LNCAP (cell line): ENCODE measurements at regions not wholly inside any gene's neighbourhood (a gene's known extent, or its start where the extent isn't known, plus 50 kb on each side); places are given as distances from the start of the nearest gene placed in this dataset.

ENCODE experiments used
- TF ChIP-seq, protein P1 (sequence below): fragments of 450-650 bp; IDR thresholded peaks from 2 replicates; pipeline ENCODE4 v1.5.1; 2017; ENCODE audit warnings: mild to moderate bottlenecking

DNA sequence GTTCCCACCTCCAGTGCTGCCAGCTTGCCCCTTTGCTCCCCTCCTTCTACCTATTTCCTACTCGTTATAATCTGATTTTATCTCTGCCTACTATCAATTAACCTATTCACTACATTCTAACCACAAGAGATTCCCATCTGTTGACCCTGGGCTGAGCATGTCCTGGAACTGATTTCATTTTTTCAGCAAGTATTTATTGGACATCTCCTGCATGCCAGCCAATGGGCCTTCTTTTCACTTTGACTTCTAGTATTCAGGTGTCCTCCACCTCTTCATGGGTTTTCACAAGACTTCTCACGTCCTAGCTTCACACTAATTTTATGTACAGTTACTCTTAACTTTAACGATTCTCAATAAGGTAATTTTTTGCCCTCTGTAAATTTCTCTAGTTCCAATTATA, 282.7 kb upstream of the KLHL1 start:
- TF ChIP-seq, protein P1, sequence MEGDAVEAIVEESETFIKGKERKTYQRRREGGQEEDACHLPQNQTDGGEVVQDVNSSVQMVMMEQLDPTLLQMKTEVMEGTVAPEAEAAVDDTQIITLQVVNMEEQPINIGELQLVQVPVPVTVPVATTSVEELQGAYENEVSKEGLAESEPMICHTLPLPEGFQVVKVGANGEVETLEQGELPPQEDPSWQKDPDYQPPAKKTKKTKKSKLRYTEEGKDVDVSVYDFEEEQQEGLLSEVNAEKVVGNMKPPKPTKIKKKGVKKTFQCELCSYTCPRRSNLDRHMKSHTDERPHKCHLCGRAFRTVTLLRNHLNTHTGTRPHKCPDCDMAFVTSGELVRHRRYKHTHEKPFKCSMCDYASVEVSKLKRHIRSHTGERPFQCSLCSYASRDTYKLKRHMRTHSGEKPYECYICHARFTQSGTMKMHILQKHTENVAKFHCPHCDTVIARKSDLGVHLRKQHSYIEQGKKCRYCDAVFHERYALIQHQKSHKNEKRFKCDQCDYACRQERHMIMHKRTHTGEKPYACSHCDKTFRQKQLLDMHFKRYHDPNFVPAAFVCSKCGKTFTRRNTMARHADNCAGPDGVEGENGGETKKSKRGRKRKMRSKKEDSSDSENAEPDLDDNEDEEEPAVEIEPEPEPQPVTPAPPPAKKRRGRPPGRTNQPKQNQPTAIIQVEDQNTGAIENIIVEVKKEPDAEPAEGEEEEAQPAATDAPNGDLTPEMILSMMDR: no peak

DNA sequence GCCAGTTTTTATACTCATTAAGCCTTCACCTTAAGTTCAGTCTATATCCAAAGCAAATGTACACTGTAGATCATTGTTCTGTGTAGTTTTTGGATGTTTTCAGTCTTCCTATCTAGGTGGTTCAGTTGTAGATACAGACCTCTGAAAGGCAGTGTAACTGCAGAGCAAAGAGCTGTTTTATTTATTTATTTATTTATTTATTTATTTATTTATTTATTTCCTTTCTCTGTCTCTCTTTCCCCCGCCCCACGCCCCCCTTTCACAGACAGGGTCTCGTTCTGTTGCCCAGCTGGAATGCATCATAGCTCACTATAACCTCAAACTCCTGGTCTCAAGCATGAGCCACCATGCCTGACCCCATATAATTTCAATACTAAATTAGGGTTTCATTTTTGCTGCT, 281.8 kb upstream of the KLHL1 start:
- TF ChIP-seq, protein P1: no peak

DNA sequence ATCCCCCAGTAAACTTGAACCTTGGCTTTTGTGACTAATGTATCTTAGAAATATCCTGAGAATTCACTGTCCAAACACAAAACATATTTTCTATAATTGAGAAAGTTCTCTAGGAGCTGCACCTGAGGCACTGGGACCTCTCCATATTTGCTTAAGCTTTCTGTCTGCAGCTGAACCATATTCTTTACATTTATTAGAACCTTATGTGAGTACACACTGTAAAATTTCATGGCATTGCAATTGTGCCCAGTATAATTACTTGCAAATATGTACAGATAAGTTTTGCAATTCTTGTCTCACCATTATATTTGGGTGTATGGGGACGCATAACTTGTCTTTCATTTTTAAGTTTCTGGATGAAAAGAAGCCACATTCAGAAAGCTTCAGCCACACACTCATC, 280.7 kb upstream of the KLHL1 start:
- TF ChIP-seq, protein P1: no peak

DNA sequence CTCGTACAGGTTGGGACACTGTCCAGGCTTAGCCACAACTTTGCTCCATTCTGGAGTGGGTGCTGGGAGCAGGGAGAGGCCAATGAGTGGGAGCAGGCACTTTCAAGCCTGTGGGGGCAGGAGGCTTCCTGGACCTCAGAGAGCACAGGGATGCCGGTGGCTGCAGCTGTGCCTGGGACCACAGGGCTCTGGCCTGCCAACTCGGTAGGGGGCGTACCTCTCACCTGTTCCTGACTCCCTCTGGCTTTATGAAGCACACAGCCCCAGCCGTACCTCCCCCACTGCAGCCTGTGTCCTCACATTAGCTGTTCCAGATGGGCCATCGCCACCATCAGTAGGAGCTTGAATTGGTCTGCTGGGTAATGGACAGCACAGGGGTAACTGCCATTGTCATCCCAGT, 278.7 kb upstream of the KLHL1 start:
- TF ChIP-seq, protein P1: no peak

DNA sequence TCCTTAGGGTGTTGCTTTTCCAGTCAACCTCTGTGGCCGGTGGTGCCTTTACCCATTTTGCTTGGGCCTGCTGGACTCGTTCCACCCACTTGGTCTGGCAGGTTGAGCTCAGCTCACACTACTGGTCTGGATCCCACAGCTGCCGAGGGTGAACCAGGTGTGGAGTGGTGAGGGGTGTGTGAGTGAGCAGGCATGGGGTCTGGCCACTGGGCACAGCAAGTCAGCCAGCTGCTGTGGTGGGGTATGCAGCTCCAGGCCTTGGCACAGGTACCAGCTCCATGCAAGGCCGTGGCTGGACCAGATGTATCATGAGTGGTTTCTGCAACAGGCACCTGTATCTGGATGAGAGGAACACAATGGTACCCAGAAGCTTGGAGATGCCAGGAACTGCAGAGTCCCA, 277.6 kb upstream of the KLHL1 start:
- TF ChIP-seq, protein P1: no peak

DNA sequence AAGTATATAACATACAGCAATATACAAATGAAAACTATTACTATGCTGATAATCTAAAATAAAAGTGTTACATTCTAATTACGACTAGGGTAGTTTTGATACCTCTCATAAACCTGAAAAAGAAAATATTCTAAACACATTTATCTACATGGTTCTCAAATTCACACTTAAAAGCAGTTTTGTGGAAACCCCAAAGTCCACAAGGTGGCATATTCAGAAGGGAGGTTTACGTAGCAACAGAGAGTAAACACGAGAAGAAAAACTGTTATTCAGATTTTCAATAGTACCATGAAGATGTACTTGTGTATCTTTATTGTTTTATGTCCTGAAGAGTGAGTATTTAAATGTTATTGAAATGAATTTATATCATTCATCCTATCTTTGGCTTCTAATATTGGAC, 275.9 kb upstream of the KLHL1 start:
- TF ChIP-seq, protein P1: no peak

DNA sequence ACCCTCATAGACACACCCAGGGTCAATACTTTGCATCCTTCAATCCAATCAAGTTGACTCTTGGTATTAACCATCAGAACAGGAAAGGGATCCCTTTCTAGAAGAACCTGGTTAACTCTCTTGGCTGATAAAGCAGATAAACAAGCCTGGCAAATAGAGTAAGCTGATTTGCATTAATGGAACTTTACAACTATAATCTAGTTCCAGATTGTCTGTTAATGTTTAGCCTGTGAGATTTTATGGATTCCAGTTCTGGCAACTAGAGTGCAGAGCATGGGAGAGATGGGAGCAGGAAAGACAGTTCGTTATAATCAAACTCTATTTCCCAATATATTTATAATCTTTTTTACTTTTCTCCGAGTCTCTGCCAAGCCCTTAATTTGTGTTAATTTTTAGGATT, 272.6 kb upstream of the KLHL1 start:
- TF ChIP-seq, protein P1: no peak

DNA sequence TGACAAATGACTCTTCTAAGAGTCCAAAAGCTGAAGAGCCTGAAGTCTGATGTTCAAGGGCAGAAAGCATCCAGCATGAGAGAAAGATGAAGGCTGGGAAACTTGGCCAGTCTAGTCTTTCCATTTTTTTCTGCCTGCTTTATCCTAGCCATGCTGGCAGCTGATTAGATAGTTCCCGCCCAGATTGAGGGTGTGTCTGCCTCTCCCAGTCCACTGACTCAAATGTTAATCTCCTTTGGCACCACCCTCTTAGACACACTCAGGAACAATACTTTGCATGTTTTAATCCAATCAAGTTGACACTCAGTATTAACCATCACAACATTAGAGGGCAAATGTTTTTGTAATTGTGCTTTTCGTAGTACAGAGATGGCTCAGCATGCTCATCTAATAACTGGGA, 267.5 kb upstream of the KLHL1 start:
- TF ChIP-seq, protein P1: no peak
